ENCODE measurements at regions not wholly inside any gene's neighbourhood (a gene's known extent, or its start where the extent isn't known, plus 50 kb on each side); places are given as distances from the start of the nearest gene placed in this dataset.

GRCh38 chr13:59435024-59435423, 728.7 kb downstream of the DIAPH3 start:
- no peak for TF ChIP-seq ATF3 (IDR thresholded peaks at IDR 0.05)
- no peak for TF ChIP-seq JUND (IDR thresholded peaks at IDR 0.05)
